Osteocyte (in vitro differentiated cells): ENCODE measurements at regions not wholly inside any gene's neighbourhood (a gene's known extent, or its start where the extent isn't known, plus 50 kb on each side); places are given as distances from the start of the nearest gene placed in this dataset.

Experiments
- DNase-seq: peaks from one replicate; pipeline ENCODE4 v3.0.0; 2021; ENCODE audit warnings: mixed read lengths; ENCODE audit not compliant: unreplicated experiment; ENCODE audit errors: extremely low spot score
- H3K27ac Mint-ChIP-seq: one replicate; pipeline ENCODE4 v1.8.0; 2021; ENCODE audit warnings: mild to moderate bottlenecking, mixed read lengths; ENCODE audit not compliant: unreplicated experiment
- H3K27me3 Mint-ChIP-seq: one replicate; pipeline ENCODE4 v1.8.0; 2021; ENCODE audit warnings: mixed read lengths; ENCODE audit not compliant: unreplicated experiment
- H3K36me3 Mint-ChIP-seq: one replicate; pipeline ENCODE4 v1.8.0; 2021; ENCODE audit warnings: mixed read lengths; ENCODE audit not compliant: unreplicated experiment
- H3K4me1 Mint-ChIP-seq: one replicate; pipeline ENCODE4 v1.8.0; 2021; ENCODE audit warnings: mixed read lengths; ENCODE audit not compliant: unreplicated experiment
- H3K4me3 Mint-ChIP-seq: one replicate; pipeline ENCODE4 v1.8.0; 2021; ENCODE audit warnings: mild to moderate bottlenecking, moderate library complexity, mixed read lengths; ENCODE audit not compliant: unreplicated experiment
- H3K9me3 Mint-ChIP-seq: one replicate; pipeline ENCODE4 v1.8.0; 2021; ENCODE audit warnings: mixed read lengths; ENCODE audit not compliant: unreplicated experiment
- CTCF ChIP-seq: fragments of 200-600 bp; sonication (generic); IDR thresholded peaks from 2 replicates; pipeline ENCODE4 v1.5.0; 2021; ENCODE audit warnings: antibody characterized with exemption, mild to moderate bottlenecking, moderate library complexity

GRCh38 chr10:35765996-35766395 is 123.9 kb upstream of the FZD8 start:
- Mint-ChIP-seq H3K27ac (no peak overlapping the region), H3K9me3 (peaks cover 3% of the 10 kb centered on the region), H3K27me3 (no peaks in the 10 kb centered on the region), H3K4me1 (peaks cover 11% of the 10 kb centered on the region), H3K36me3 (no peaks in the 10 kb centered on the region), H3K4me3 (no peak overlapping the region)
- no peak for TF ChIP-seq CTCF
- DNase-seq, result no peak

- no peak for DNase-seq
- peak overlapping the region; percentile 45 for H3K4me3 Mint-ChIP-seq
- no peaks in the 10 kb centered on the region for H3K27me3 Mint-ChIP-seq
- peaks cover 11% of the 10 kb centered on the region for H3K4me1 Mint-ChIP-seq
- peaks cover 3% of the 10 kb centered on the region for H3K9me3 Mint-ChIP-seq
- no peak overlapping the region for H3K27ac Mint-ChIP-seq
- H3K36me3 Mint-ChIP-seq, result no peaks in the 10 kb centered on the region
- no peak for TF ChIP-seq CTCF
These were observed 123.0 kb upstream of the FZD8 start for GRCh38 chr10:35765066-35765527.

- Mint-ChIP-seq H3K27me3 (peaks cover 7% of the 10 kb centered on the region), H3K4me1 (peaks cover 6% of the 10 kb centered on the region), H3K9me3 (peaks cover 4% of the 10 kb centered on the region), H3K4me3 (no peak overlapping the region), H3K36me3 (no peaks in the 10 kb centered on the region), H3K27ac (no peak overlapping the region)
- no peak for TF ChIP-seq CTCF
- no peak for DNase-seq
These were observed 120.4 kb upstream of the FZD8 start for GRCh38 chr10:35762311-35763030.

DNA sequence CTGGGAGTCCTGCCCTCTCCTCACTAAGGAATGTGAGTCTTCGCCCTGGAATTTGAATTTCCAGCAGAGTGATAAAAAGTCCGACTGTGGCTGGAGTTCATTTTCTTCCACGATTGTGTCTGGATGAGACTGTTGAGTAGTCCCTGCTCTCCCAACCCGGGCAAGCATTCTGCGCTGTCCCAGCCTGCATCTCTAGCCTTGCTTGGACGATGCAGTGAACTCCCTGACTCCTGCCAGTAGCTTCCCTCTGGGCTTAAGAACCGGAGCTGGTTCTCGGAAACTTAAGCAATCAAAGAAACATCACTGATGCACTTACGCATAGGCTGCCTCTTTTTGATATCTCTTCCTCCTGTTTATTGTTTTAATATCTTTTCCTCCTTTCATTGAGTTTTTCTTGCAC is 116.0 kb upstream of the FZD8 start:
- Mint-ChIP-seq H3K27me3 (peaks cover 7% of the 10 kb centered on the region), H3K36me3 (no peaks in the 10 kb centered on the region), H3K9me3 (peaks cover 4% of the 10 kb centered on the region), H3K4me1 (no peaks in the 10 kb centered on the region), H3K4me3 (no peak overlapping the region), H3K27ac (no peak overlapping the region)
- DNase-seq, result no peak
- TF ChIP-seq CTCF, result no peak

DNA sequence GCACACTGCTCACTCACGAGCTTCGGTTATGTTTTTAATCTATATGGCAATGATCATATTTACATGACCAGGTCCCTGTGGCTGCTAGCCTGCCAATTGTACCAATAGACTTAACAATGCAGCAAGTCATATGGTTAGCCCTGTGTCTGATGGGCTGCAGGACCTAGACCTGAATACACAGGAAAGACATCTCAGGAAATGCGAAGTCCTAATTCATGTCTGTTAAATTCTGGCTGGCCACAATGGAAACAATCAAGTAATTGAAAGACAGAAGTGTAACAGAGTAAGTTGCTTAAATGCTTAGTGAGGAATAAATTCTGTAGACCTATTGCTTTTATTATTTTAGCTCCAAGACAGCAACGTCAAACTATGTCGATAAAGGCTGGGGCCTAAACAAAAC is 112.4 kb upstream of the FZD8 start:
- no peak overlapping the region for H3K27ac Mint-ChIP-seq
- peaks cover 7% of the 10 kb centered on the region for H3K27me3 Mint-ChIP-seq
- H3K4me1 Mint-ChIP-seq, result no peaks in the 10 kb centered on the region
- DNase-seq, result no peak
- TF ChIP-seq CTCF, result no peak
- no peaks in the 10 kb centered on the region for H3K36me3 Mint-ChIP-seq
- no peak overlapping the region for H3K4me3 Mint-ChIP-seq
- no peaks in the 10 kb centered on the region for H3K9me3 Mint-ChIP-seq
